MM.1S (cell line): ENCODE measurements at regions not wholly inside any gene's neighbourhood (a gene's known extent, or its start where the extent isn't known, plus 50 kb on each side); places are given as distances from the start of the nearest gene placed in this dataset.

ENCODE experiments used
- CTCF ChIP-seq: fragments of 300-600 bp; sonication (generic); IDR thresholded peaks from 2 replicates; pipeline ENCODE4 v1.5.1; 2016; ENCODE audit warnings: antibody characterized with exemption, low read length, mixed read lengths
- EZH2 ChIP-seq: fragments of 300-600 bp; sonication (generic); optimal IDR thresholded peaks from 2 replicates; pipeline ENCODE3; 2017; ENCODE audit warnings: low read depth, mild to moderate bottlenecking, antibody characterized with exemption, low read length, mixed read lengths

DNA sequence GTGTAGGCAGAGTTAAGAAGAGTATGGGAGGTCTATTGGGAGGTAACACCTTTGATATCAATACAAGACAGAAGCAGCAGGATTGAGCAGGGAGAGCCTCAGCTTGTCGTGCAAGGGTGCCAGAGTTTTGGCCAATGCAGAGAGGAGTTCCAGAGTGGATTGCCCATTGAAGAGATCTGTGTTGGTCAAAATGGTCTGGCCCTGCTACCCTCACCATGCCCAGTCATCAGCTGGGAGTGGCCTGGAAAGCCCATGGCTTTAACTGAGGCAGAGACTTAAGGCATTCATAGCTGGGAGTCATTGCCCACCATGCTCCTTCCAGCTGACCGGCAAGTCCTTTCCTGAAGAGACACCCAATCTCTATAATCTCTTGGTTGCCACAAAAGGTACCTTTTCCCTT, 271.3 kb downstream of the ABHD5 start:
- TF ChIP-seq EZH2, result no peak
- no peak for TF ChIP-seq CTCF
